ENCODE measurements at regions not wholly inside any gene's neighbourhood (a gene's known extent, or its start where the extent isn't known, plus 50 kb on each side); places are given as distances from the start of the nearest gene placed in this dataset.

GRCh38 chr11:116207019-116207418, 565.8 kb downstream of the BUD13 start:
- in situ Hi-C loops (cut with MboI; ENCODE audit: low pct_unique_long_range_greater_than_20kb, low sequenced_read_pairs, unreplicated experiment) = no loop called here
- DNase-seq (ENCODE audit: low spot score) = no peak
- no peak for TF ChIP-seq CTCF (IDR thresholded peaks at IDR 0.05; ENCODE audit: extremely low read depth, insufficient read depth, missing control alignments)

GRCh38 chr11:116202922-116203321, 569.9 kb downstream of the BUD13 start:
- in situ Hi-C loops (cut with MboI; ENCODE audit: low pct_unique_long_range_greater_than_20kb, low sequenced_read_pairs, unreplicated experiment) = no loop called here
- DNase-seq (ENCODE audit: low spot score) = no peak
- TF ChIP-seq CTCF (IDR thresholded peaks at IDR 0.05; ENCODE audit: extremely low read depth, insufficient read depth, missing control alignments) = no peak

GRCh38 chr11:116200564-116200963, 572.2 kb downstream of the BUD13 start:
- in situ Hi-C loops (cut with MboI; ENCODE audit: low pct_unique_long_range_greater_than_20kb, low sequenced_read_pairs, unreplicated experiment) = no loop called here
- no peak for TF ChIP-seq CTCF (IDR thresholded peaks at IDR 0.05; ENCODE audit: extremely low read depth, insufficient read depth, missing control alignments)
- DNase-seq (ENCODE audit: low spot score) = no peak

- no peak for DNase-seq (ENCODE audit: low spot score)
- no peak for TF ChIP-seq CTCF (IDR thresholded peaks at IDR 0.05; ENCODE audit: extremely low read depth, insufficient read depth, missing control alignments)
- in situ Hi-C loops (cut with MboI; ENCODE audit: low pct_unique_long_range_greater_than_20kb, low sequenced_read_pairs, unreplicated experiment) = no loop called here
Measured at GRCh38 chr11:116199182-116199581, 573.6 kb downstream of the BUD13 start.

- in situ Hi-C loops (cut with MboI; ENCODE audit: low pct_unique_long_range_greater_than_20kb, low sequenced_read_pairs, unreplicated experiment) = no loop called here
- no peak for DNase-seq (ENCODE audit: low spot score)
Measured at GRCh38 chr11:116194156-116194904, 578.5 kb downstream of the BUD13 start.

GRCh38 chr11:116193321-116194131, 579.3 kb downstream of the BUD13 start:
- no peak for TF ChIP-seq CTCF (IDR thresholded peaks at IDR 0.05; ENCODE audit: extremely low read depth, insufficient read depth, missing control alignments)
- in situ Hi-C loops (cut with MboI; ENCODE audit: low pct_unique_long_range_greater_than_20kb, low sequenced_read_pairs, unreplicated experiment) = no loop called here

More at GRCh38 chr11:116194156-116194904, 578.5 kb downstream of the BUD13 start:
- no peak for TF ChIP-seq CTCF (IDR thresholded peaks at IDR 0.05; ENCODE audit: extremely low read depth, insufficient read depth, missing control alignments)

More at GRCh38 chr11:116193321-116194131, 579.3 kb downstream of the BUD13 start:
- no peak for DNase-seq (ENCODE audit: low spot score)

All from GM13977 (cell line).